Activated T-helper 2 cell treated with anti-CD3 and anti-CD28 coated beads, Interferon-gamma antibody, Interleukin-2, Interleukin-4, amounts not matched to agents 10 μg/mL and 5 μg/mL and 100 μg/mL, durations not matched to agents 14 hours and 24 hours and 36 hours (primary cell): ENCODE measurements at regions not wholly inside any gene's neighbourhood (a gene's known extent, or its start where the extent isn't known, plus 50 kb on each side); places are given as distances from the start of the nearest gene placed in this dataset.
"Not testable (repeated sequence)": the region's sequence is repeated elsewhere in the genome, so short reads cannot be mapped to it uniquely, and the experiment has no call there.

Experiments
- DNase-seq: peaks from one replicate; pipeline ENCODE4 v3.0.0; 2021; ENCODE audit warnings: low spot score
- H3K27ac Mint-ChIP-seq: one replicate; pipeline ENCODE4 v1.8.0; 2021; ENCODE audit warnings: mixed read lengths
- H3K27me3 Mint-ChIP-seq: one replicate; pipeline ENCODE4 v1.8.0; 2021; ENCODE audit warnings: low read depth, mixed read lengths
- H3K36me3 Mint-ChIP-seq: one replicate; pipeline ENCODE4 v1.8.0; 2021; ENCODE audit warnings: low read depth, mixed read lengths
- H3K4me1 Mint-ChIP-seq: one replicate; pipeline ENCODE4 v1.8.0; 2021; ENCODE audit warnings: low read depth, mixed read lengths
- H3K4me3 Mint-ChIP-seq: one replicate; pipeline ENCODE4 v1.8.0; 2021; ENCODE audit warnings: low read depth, mild to moderate bottlenecking, moderate library complexity, mixed read lengths
- H3K9me3 Mint-ChIP-seq: one replicate; pipeline ENCODE4 v1.8.0; 2021; ENCODE audit warnings: mixed read lengths
- intact Hi-C: fragments of 100-400 bp; cut with micrococcal nuclease; formaldehyde crosslinking; loops from one replicate; pipeline ENCODE4 v1.15.1; 2023

DNA sequence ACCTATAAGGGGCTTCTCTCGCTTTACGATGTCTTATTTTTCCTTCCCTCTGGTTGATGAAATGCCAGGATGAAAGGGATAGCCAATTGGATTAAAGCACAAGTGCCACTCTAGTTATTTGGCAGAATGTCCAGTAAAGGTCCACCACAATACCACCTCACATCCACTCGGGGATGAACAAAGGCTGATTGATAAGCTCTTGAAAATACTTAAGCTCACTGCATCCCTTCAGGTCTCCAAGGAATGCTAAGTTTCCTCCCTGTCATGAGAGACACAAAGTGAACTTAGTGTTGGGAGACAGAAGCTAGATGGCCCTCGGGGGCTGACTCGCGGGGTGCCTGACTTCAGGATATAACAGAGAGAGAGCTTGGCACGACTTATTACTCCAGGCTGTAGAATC, 185.9 kb upstream of the ZNF644 start:
- intact Hi-C loops, H3K4me1 Mint-ChIP-seq, H3K27me3 Mint-ChIP-seq, H3K9me3 Mint-ChIP-seq, H3K4me3 Mint-ChIP-seq, DNase-seq, H3K36me3 Mint-ChIP-seq, H3K27ac Mint-ChIP-seq: not testable (repeated sequence)

DNA sequence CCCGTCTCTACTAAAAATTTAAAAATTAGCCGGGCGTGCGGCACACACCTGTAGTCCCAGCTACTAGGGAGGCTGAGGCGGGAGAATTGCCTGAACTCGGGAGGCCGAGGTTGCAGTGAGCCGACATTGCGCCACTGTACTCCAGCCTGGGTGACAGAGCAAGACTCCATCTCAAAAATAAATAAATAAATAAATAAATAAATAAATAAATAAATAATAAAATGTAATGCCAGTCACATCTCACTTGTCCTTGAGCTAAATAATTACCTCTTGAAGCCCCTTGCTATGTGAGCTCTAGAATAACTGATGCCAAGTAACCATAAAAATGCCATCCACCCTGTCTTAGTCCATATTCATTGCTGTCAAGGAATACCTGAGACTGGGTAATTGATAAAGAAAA, 182.3 kb upstream of the ZNF644 start:
- H3K4me3 Mint-ChIP-seq, H3K9me3 Mint-ChIP-seq, H3K27me3 Mint-ChIP-seq, H3K36me3 Mint-ChIP-seq, H3K4me1 Mint-ChIP-seq, intact Hi-C loops, H3K27ac Mint-ChIP-seq, DNase-seq: not testable (repeated sequence)

DNA sequence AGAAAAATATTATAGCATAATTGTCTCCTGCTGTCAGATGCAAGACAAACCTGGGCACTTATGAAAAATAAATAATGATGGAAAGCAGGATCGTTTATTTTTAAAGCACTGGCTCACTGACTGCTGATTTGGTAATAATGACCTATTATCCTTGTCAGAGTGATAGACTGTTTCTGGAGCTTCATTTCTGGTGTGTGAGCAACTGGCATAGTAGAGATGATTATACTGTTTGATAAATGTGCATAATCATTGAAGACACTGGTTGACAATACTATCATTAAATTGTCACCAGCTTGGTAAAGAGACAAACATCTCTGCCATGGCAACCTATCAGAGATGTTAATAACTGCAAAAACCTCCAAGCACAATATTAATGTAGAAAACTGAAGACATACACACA, 179.9 kb upstream of the ZNF644 start:
- Mint-ChIP-seq H3K27me3 (peaks cover 2% of the 10 kb centered on the region), H3K4me3 (no peak overlapping the region), H3K27ac (no peak overlapping the region), H3K36me3 (no peaks in the 10 kb centered on the region), H3K4me1 (no peaks in the 10 kb centered on the region), H3K9me3 (no peaks in the 10 kb centered on the region)
- intact Hi-C loops: no loop called here
- no peak for DNase-seq

DNA sequence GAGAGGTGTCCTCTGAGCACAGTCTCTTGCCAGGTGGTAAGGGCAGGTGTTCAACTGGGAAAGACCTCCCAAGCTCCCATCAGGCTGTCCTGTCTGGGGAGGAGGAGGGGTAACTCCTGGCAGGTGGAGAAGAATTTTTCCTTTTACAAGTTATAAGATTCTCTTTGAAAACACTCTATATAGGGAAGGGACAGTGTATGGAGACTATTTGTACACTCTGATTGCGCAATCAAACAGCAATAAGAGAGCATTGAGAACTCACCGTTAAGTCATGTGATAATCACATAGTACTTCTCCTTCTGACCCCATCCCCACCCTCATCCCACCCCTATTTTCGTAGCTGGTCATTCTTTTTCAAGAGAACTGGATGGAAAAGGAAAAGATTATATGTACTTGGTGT, 179.3 kb upstream of the ZNF644 start:
- Mint-ChIP-seq H3K4me3 (no peak overlapping the region), H3K9me3 (no peaks in the 10 kb centered on the region), H3K36me3 (no peaks in the 10 kb centered on the region), H3K27ac (no peak overlapping the region), H3K27me3 (peaks cover 2% of the 10 kb centered on the region), H3K4me1 (no peaks in the 10 kb centered on the region)
- DNase-seq: no peak
- intact Hi-C loops: no loop called here

DNA sequence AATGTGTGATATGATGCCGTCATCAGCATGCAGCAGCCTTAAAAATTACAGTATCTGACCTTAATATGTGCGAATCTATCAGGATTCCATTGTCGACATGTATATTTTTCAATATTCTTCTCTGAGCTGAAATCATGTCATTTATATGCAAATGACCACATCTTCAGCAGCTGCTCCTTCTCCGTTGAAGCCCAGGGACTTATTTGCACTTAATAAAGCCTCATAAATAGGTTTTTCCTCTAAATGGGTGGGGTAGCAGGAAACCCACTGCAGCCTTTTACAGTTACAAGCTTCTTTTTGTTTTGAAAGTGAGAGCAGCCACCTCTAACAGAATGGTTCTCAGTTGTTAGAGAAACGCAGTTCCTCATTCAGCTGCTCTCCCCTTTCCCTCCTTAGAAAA, 178.8 kb upstream of the ZNF644 start:
- no peaks in the 10 kb centered on the region for H3K4me1 Mint-ChIP-seq
- no peak overlapping the region for H3K4me3 Mint-ChIP-seq
- no peak overlapping the region for H3K27ac Mint-ChIP-seq
- no peaks in the 10 kb centered on the region for H3K9me3 Mint-ChIP-seq
- no peaks in the 10 kb centered on the region for H3K36me3 Mint-ChIP-seq
- H3K27me3 Mint-ChIP-seq: peaks cover 2% of the 10 kb centered on the region
- no peak for DNase-seq
- intact Hi-C loops: no loop called here

DNA sequence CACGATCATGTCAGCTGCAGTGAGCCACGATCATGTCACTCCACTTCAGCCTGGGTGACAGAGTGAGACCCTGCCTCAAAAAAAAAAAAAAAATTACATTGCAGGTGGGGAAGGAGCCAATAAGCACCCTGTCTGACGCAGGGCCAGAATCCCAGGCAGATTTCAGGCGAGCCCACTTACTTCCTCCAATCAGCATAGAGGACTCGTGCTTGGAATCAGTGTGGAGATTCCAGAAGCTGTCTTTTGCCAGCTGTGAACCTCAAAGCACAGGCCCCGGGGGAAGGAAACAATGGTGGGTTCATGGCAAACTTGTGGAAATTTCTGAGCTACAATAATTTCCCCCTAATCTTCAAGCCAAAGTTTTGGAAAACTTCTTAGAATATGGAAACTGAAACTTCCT, 178.2 kb upstream of the ZNF644 start:
- Mint-ChIP-seq H3K4me1 (no peaks in the 10 kb centered on the region), H3K27me3 (peaks cover 2% of the 10 kb centered on the region), H3K4me3 (no peak overlapping the region), H3K27ac (no peak overlapping the region), H3K36me3 (no peaks in the 10 kb centered on the region), H3K9me3 (no peaks in the 10 kb centered on the region)
- no peak for DNase-seq
- intact Hi-C loops: no loop called here

DNA sequence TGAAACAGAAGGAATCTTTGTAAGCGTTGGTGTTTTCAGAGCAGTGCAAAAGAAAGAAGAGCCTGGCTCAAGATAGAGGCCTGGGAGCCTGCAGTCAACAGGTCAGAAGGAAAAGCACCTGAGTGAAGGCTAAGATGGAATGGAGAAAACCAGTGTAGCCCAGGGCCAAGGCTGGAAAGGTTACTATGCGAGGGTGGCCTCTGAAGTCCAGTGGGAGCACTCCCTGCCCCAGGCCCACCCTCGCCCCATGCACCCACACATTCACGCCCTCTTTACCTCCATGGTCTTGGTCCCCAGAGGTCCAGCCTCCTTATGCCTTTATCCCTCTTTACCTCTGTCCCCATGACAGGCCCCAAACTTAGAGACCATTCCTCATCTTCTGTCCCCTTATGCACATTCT, 169.2 kb upstream of the ZNF644 start:
- Mint-ChIP-seq H3K36me3 (no peaks in the 10 kb centered on the region), H3K9me3 (no peaks in the 10 kb centered on the region), H3K27me3 (no peaks in the 10 kb centered on the region), H3K27ac (no peak overlapping the region), H3K4me3 (no peak overlapping the region), H3K4me1 (no peaks in the 10 kb centered on the region)
- DNase-seq: no peak
- intact Hi-C loops: no loop called here

DNA sequence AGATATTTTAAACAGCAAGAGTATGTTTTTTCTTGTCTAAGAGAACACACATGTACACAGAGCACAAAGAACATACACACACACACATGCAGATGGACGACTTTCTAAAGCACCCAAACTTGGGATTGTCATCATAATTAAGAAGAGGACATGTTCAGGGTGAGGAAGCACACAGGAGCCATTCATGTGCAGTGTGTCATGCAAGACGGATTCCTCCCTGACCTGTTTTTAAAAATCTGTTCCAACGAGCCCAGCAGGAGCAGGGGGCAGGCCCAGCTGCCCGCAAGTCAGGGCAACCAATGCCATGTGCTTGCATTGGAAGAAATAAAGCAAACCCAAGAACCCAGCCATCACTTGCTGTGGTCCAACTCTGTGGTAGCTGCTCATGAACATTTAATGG, 167.3 kb upstream of the ZNF644 start:
- no peak for DNase-seq
- intact Hi-C loops: no loop called here
- no peaks in the 10 kb centered on the region for H3K36me3 Mint-ChIP-seq
- H3K27me3 Mint-ChIP-seq: no peaks in the 10 kb centered on the region
- H3K4me3 Mint-ChIP-seq: no peak overlapping the region
- H3K27ac Mint-ChIP-seq: no peak overlapping the region
- H3K4me1 Mint-ChIP-seq: no peaks in the 10 kb centered on the region
- no peaks in the 10 kb centered on the region for H3K9me3 Mint-ChIP-seq

DNA sequence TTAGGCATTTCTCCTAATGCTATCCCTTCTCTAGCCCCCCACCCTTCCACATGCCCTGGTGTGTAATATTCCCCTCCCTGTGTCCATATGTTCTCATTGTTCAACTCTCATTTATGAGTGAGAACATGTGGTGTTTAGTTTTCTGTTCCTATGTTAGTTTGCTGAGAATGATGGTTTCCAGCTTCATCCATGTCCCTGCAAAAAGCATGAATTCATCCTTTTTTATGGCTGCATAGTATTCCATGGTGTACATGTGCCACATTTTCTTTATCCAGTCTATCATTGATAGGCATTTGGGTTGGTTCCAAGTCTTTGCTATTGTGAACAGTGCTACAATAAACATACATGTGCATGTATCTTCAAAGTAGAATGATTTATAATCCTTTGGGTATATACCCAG, 161.0 kb upstream of the ZNF644 start:
- H3K27ac Mint-ChIP-seq, DNase-seq, H3K27me3 Mint-ChIP-seq, H3K36me3 Mint-ChIP-seq, H3K4me3 Mint-ChIP-seq, intact Hi-C loops, H3K9me3 Mint-ChIP-seq, H3K4me1 Mint-ChIP-seq: not testable (repeated sequence)

DNA sequence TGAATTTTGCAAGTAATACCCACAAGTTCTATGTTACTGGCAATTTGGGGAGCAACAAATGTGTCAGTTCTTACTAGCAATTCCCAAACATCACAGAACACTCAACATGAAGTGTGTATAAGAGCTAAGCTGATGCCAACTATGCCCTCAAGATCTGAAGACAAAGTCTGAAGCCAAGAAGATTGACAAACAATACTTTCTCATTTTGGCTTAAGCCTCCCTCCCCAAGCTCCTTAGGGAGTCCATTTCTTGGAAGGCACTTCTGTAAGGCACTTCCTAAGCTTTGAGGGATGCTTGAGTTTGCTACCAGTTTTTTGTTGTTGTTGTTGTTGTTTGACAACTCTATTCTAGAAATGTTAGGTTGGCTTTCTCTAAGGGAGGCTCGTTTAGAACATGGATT, 154.4 kb upstream of the ZNF644 start:
- Mint-ChIP-seq H3K4me1 (no peaks in the 10 kb centered on the region), H3K36me3 (no peaks in the 10 kb centered on the region), H3K27ac (no peak overlapping the region), H3K4me3 (no peak overlapping the region), H3K27me3 (peaks cover 4% of the 10 kb centered on the region), H3K9me3 (no peaks in the 10 kb centered on the region)
- intact Hi-C loops: no loop called here
- DNase-seq: no peak

DNA sequence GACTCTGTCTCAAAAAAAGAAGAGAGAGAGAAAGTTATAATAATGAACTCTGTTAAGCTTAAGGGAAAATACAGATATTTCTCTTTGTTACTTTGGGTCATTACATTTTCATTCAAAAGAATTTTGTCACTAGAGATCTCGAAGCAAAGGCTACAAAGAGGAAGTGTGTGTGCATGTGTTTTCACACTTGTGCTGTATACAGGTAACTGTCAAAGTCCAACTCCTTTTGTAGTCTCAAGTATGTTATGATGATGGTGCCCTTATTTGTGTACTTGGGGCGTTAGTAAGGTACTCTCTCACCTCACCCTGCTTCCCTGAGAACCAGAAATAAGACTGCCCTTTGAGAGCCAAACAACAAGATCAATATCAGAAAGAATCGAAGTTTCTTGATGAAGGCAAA, 152.9 kb upstream of the ZNF644 start:
- Mint-ChIP-seq H3K27ac (no peak overlapping the region), H3K9me3 (no peaks in the 10 kb centered on the region), H3K4me1 (no peaks in the 10 kb centered on the region), H3K36me3 (no peaks in the 10 kb centered on the region), H3K27me3 (peaks cover 4% of the 10 kb centered on the region), H3K4me3 (no peak overlapping the region)
- DNase-seq: no peak
- intact Hi-C loops: no loop called here

DNA sequence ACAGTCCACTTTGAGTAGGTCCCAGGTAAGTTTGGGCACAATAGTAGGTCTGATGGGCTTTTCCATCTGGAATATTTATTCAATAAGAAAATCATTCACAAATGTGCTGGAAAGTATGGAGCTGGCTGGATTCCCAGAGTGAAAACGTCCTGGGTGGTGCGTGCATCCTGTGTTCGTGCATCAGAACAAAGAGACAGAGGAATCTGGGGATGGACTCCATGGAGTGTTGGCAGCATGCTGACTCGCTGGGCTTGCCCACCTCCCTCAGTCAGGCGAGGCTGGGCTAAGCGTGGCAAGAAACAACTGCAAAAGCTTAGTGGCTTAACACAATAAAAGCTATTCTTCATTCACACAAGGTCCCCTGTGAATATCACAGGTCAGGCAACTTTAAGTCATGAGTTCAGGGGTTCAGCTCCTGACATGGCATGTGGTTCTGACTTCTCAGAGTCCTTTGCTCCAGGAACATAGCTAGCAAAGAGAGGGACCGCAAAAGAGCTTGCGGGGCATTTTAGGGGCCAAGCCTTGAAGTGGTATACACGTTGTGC, 151.6 kb upstream of the ZNF644 start:
- H3K4me3 Mint-ChIP-seq: no peak overlapping the region

DNA sequence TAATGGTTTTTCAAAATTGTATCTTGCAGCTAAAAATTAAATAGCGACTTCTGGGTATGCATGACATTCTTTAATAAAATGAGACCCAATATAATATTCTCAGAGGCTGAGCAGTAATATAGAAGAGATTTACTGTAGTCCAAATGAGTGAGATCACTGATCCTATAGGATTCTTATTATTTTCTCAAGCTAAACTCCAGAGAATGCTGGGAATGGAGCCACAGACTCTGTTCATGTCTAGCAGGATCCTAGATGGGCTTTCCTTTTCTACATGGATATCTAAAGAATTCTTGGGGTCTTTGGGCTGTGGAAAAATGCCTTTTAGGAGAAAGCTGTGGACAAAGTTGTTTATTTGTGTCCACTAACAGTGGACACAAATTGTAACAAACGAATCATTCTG, 150.7 kb upstream of the ZNF644 start:
- Mint-ChIP-seq H3K36me3 (no peaks in the 10 kb centered on the region), H3K4me3 (no peak overlapping the region)

More for the DNA sequence above, 151.6 kb upstream of the ZNF644 start:
- Mint-ChIP-seq H3K36me3 (no peaks in the 10 kb centered on the region), H3K4me1 (no peaks in the 10 kb centered on the region), H3K27ac (no peak overlapping the region), H3K27me3 (peaks cover 4% of the 10 kb centered on the region), H3K9me3 (no peaks in the 10 kb centered on the region)
- intact Hi-C loops: no loop called here
- no peak for DNase-seq

DNA sequence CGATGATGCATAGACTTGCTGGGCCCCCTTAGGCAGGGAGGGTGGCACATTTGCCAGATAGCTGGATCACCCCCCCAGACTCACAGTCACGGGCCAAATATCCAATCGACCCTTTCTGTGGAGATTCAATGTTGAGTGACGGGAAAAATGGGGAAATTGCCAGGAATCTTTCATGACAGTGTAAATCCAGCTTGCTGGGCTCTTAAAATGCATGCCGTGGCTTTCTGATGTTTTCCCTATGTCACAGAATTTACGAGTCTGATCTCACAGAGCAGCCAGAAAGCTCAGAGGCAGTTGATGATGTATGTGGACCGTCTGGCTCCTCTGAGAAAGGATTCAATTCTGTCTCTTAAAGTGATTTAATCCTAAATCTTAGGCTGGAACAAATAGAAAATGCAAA, 150.1 kb upstream of the ZNF644 start:
- H3K4me3 Mint-ChIP-seq: no peak overlapping the region
- peaks cover 4% of the 10 kb centered on the region for H3K27me3 Mint-ChIP-seq
- no peaks in the 10 kb centered on the region for H3K9me3 Mint-ChIP-seq
- no peak for DNase-seq
- intact Hi-C loops: no loop called here
- H3K4me1 Mint-ChIP-seq: no peaks in the 10 kb centered on the region
- H3K27ac Mint-ChIP-seq: no peak overlapping the region
- no peaks in the 10 kb centered on the region for H3K36me3 Mint-ChIP-seq

More for the DNA sequence above, 150.7 kb upstream of the ZNF644 start:
- no peaks in the 10 kb centered on the region for H3K9me3 Mint-ChIP-seq
- intact Hi-C loops: no loop called here
- H3K4me1 Mint-ChIP-seq: no peaks in the 10 kb centered on the region
- peaks cover 4% of the 10 kb centered on the region for H3K27me3 Mint-ChIP-seq
- H3K27ac Mint-ChIP-seq: no peak overlapping the region
- DNase-seq: no peak
